GM12878 (cell line): ENCODE measurements at regions not wholly inside any gene's neighbourhood (a gene's known extent, or its start where the extent isn't known, plus 50 kb on each side); places are given as distances from the start of the nearest gene placed in this dataset.

Experiments
- ATAC-seq: fragments of 200-7000 bp; cut with Tn5 transposase; 3 replicates; pipeline ENCODE4 v1.9.1; 2020; ENCODE audit warnings: mild to moderate bottlenecking, moderate library complexity
- BruUV-seq: library from RNA; stranded (reverse); fragments of 400-500 nt; replicated peaks from 2 replicates; lab custom pipeline; 2021; lab: Mats Ljungman, UMichigan
- CTCF ChIA-PET: fragments of 300-600 bp; sonication (Branson Sonifier 250); formaldehyde crosslinking; extraction: SDS; loops from one replicate; lab custom pipeline; 2021; ENCODE audit warnings: inconsistent platforms; lab: Yijun Ruan, JAX
- POLR2A ChIA-PET: fragments of 350-600 bp; formaldehyde crosslinking; extraction: SDS; loops from one replicate; lab custom pipeline; 2021; ENCODE audit warnings: inconsistent platforms; lab: Charles Lee
- RAD21 ChIA-PET: fragments of 300-600 bp; sonication (Branson Sonifier 250); formaldehyde crosslinking; loops from one replicate; lab custom pipeline; 2023; ENCODE audit warnings: antibody characterized with exemption; ENCODE audit not compliant: unreplicated experiment; lab: Charles Lee
- SMC1A ChIA-PET: fragments of 300-600 bp; sonication (Branson Sonifier 250); formaldehyde crosslinking; loops from one replicate; lab custom pipeline; 2023; ENCODE audit not compliant: unreplicated experiment, uncharacterized antibody; lab: Charles Lee
- DNase-seq: peaks from one replicate; pipeline ENCODE4 v3.0.0-alpha.2; 2011; ENCODE audit warnings: low read depth, low spot score
- FAIRE-seq: peaks from 3 replicates; lab custom pipeline; 2011; peaks lifted over from hg19 to GRCh38; lab: Jason Lieb, UNC
- H2AFZ ChIP-seq: 2 replicates; pipeline ENCODE4 v1.6.0; 2011; ENCODE audit warnings: low read depth, low read length, control low read depth; ENCODE audit not compliant: control insufficient read depth
- H3K27ac ChIP-seq: 2 replicates; pipeline ENCODE4 v1.5.1; 2011; ENCODE audit warnings: control low read depth; ENCODE audit not compliant: control insufficient read depth, insufficient read depth
- H3K27me3 ChIP-seq, 2 experiments: replicated peaks in 1 of 2; 2 replicates each; pipeline versions ENCODE4 v1.6.0 to v1.6.1; 2011; ENCODE audit warnings: low read length in 1 of 2; ENCODE audit not compliant: control insufficient read depth in 2 of 2, insufficient read depth in 2 of 2
- H3K36me3 ChIP-seq, 2 experiments: 2 replicates each; pipeline ENCODE4 v1.5.1; 2011; ENCODE audit warnings: low read length in 1 of 2; ENCODE audit not compliant: control insufficient read depth in 2 of 2, insufficient read depth in 2 of 2
- H3K4me1 ChIP-seq: 2 replicates; pipeline ENCODE4 v1.6.1; 2011; ENCODE audit warnings: mild to moderate bottlenecking, low read length, moderate library complexity, mixed read lengths; ENCODE audit not compliant: control insufficient read depth, insufficient read depth
- H3K4me2 ChIP-seq: 2 replicates; pipeline ENCODE4 v1.6.0; 2011; ENCODE audit warnings: control low read depth; ENCODE audit not compliant: control insufficient read depth, insufficient read depth
- H3K4me3 ChIP-seq: fragments of 200-600 bp; sonication (generic); 2 replicates; pipeline ENCODE4 v1.5.1; 2016
- H3K79me2 ChIP-seq: 2 replicates; pipeline ENCODE4 v1.6.0; 2011; ENCODE audit warnings: low read length; ENCODE audit not compliant: control insufficient read depth, insufficient read depth
- H3K9ac ChIP-seq: 2 replicates; pipeline ENCODE4 v1.8.0; 2011; ENCODE audit warnings: low read length, control low read depth, mixed read lengths; ENCODE audit not compliant: control insufficient read depth, insufficient read depth
- H3K9me3 ChIP-seq: replicated peaks from 3 replicates; pipeline ENCODE4 v1.5.1; 2011; ENCODE audit warnings: mild to moderate bottlenecking, low read length; ENCODE audit not compliant: control insufficient read depth, insufficient read depth
- H4K20me1 ChIP-seq: 2 replicates; pipeline ENCODE4 v1.6.0; 2011; ENCODE audit not compliant: control insufficient read depth, insufficient read depth
- BACH1 ChIP-seq: fragments of 450-650 bp; IDR thresholded peaks from 2 replicates; pipeline ENCODE4 v1.6.1; 2017; ENCODE audit warnings: mild to moderate bottlenecking, borderline replicate concordance
- CEBPB ChIP-seq, 2 experiments: fragments of 150-350 bp in 1 of 2; IDR thresholded peaks; 2 replicates each; pipeline ENCODE4 v1.6.1; 2012 to 2014; ENCODE audit warnings: low read depth in 2 of 2, low read length in 2 of 2, borderline replicate concordance in 1 of 2, inconsistent platforms in 1 of 2
- CHD1 ChIP-seq: IDR thresholded peaks from 2 replicates; pipeline ENCODE4 v1.6.1; 2012; ENCODE audit warnings: low read depth, low read length, improper control_type of control experiment
- IKZF1 ChIP-seq: fragments of 450-650 bp; conservative IDR thresholded peaks from 2 replicates; pipeline ENCODE4 v1.6.1; 2017; ENCODE audit warnings: antibody characterized with exemption, mild to moderate bottlenecking
- JUND ChIP-seq: IDR thresholded peaks from 2 replicates; pipeline ENCODE4 v1.6.1; 2012; ENCODE audit warnings: low read depth, mild to moderate bottlenecking, low read length, improper control_type of control experiment, moderate library complexity
- MXI1 ChIP-seq: fragments of 150-350 bp; IDR thresholded peaks from 2 replicates; pipeline ENCODE4 v1.6.1; 2011; ENCODE audit warnings: low read depth, mild to moderate bottlenecking, inconsistent platforms, low read length, improper control_type of control experiment
- POLR2AphosphoS5 ChIP-seq: IDR thresholded peaks from 2 replicates; pipeline ENCODE4 v1.6.1; 2011; ENCODE audit warnings: mild to moderate bottlenecking, low read length, inconsistent platforms
- RB1 ChIP-seq: fragments of 450-650 bp; formaldehyde crosslinking; IDR thresholded peaks from 2 replicates; pipeline ENCODE4 v1.6.1; 2017; ENCODE audit warnings: mild to moderate bottlenecking, borderline replicate concordance
- RELB ChIP-seq: fragments of 450-650 bp; IDR thresholded peaks from 2 replicates; pipeline ENCODE4 v1.6.1; 2017; ENCODE audit warnings: low read depth, mild to moderate bottlenecking, moderate library complexity
- STAT1 ChIP-seq: fragments of 450-650 bp; conservative IDR thresholded peaks from 2 replicates; pipeline ENCODE4 v1.6.1; 2014; ENCODE audit warnings: antibody characterized with exemption, mild to moderate bottlenecking
- TCF3 ChIP-seq: IDR thresholded peaks from 2 replicates; pipeline ENCODE4 v1.6.1; 2012; ENCODE audit warnings: low read depth, mild to moderate bottlenecking, low read length, borderline replicate concordance; ENCODE audit not compliant: insufficient read depth
- TCF7 ChIP-seq: IDR thresholded peaks from 2 replicates; pipeline ENCODE4 v1.6.1; 2014; ENCODE audit warnings: antibody characterized with exemption, borderline replicate concordance
- WGBS: methylation state at CpG from one replicate; pipeline ENCODE4 v1.1.6; 2016; ENCODE audit warnings: low lambda C conversion rate; ENCODE audit not compliant: insufficient replicate concordance, insufficient coverage; ENCODE audit errors: missing lambda C conversion rate; 5-methylcytosine and 5-hydroxymethylcytosine counted together
- in situ Hi-C: fragments of 300-500 bp; cut with MboI; formaldehyde crosslinking; loops from 9 replicates; pipeline ENCODE4 v1.14.3; 2018; ENCODE audit warnings: mixed read lengths
- intact Hi-C: fragments of 100-400 bp; cut with micrococcal nuclease; formaldehyde crosslinking; loops from one replicate; pipeline ENCODE4 v1.14.2; 2022; ENCODE audit not compliant: unreplicated experiment
- TF ChIP-seq, protein P1 (sequence below): IDR thresholded peaks from 2 replicates; pipeline ENCODE4 v1.6.1; 2012; ENCODE audit warnings: improper control_type of control experiment, low read depth, low read length; ENCODE audit not compliant: insufficient replicate concordance
- TF ChIP-seq, protein P2 (sequence below): fragments of 450-650 bp; IDR thresholded peaks from 2 replicates; pipeline ENCODE4 v1.6.1; 2016; ENCODE audit warnings: mild to moderate bottlenecking
- TF ChIP-seq, protein P3 (sequence below): IDR thresholded peaks from 2 replicates; pipeline ENCODE4 v1.6.1; 2012; ENCODE audit warnings: low read depth, low read length, improper control_type of control experiment

DNA sequence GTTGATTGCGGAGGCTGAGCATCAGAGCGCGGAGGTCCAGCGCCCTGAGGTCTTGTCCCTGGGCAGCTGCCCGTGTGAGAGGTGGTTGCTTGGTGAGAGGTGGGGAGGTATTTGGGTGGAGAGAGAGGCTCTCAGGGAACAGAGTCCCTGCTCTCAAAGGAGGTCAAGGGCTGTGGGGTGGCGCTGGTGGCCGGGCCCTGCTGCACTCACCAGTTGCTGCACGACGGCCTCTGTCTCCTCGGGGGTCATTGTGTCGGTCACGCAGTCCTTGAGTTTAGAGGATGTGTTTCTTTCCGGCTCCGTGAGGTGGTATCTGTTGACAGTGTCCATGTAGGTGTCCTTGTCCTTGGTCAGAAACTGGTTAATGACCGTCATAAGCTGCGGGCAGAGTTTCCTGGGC, 95.5 kb downstream of the WTIP start:
- no peak for DNase-seq
- H3K9ac ChIP-seq, result no peak overlapping the region
- no peaks in the 10 kb centered on the region for H3K4me1 ChIP-seq
- no peak overlapping the region for H3K4me3 ChIP-seq
- intact Hi-C loops, result no loop called here
- H3K27ac ChIP-seq, result no peak overlapping the region
- WGBS, result 55% methylated on average over 11 of the region's 16 CpGs
- ChIA-PET RAD21 (no interaction called here), POLR2A (no interaction called here), SMC1A (no interaction called here), CTCF (no interaction called here)
- BruUV-seq, result no TSS peak
- no peak for TF ChIP-seq RELB
- TF ChIP-seq, protein P1, sequence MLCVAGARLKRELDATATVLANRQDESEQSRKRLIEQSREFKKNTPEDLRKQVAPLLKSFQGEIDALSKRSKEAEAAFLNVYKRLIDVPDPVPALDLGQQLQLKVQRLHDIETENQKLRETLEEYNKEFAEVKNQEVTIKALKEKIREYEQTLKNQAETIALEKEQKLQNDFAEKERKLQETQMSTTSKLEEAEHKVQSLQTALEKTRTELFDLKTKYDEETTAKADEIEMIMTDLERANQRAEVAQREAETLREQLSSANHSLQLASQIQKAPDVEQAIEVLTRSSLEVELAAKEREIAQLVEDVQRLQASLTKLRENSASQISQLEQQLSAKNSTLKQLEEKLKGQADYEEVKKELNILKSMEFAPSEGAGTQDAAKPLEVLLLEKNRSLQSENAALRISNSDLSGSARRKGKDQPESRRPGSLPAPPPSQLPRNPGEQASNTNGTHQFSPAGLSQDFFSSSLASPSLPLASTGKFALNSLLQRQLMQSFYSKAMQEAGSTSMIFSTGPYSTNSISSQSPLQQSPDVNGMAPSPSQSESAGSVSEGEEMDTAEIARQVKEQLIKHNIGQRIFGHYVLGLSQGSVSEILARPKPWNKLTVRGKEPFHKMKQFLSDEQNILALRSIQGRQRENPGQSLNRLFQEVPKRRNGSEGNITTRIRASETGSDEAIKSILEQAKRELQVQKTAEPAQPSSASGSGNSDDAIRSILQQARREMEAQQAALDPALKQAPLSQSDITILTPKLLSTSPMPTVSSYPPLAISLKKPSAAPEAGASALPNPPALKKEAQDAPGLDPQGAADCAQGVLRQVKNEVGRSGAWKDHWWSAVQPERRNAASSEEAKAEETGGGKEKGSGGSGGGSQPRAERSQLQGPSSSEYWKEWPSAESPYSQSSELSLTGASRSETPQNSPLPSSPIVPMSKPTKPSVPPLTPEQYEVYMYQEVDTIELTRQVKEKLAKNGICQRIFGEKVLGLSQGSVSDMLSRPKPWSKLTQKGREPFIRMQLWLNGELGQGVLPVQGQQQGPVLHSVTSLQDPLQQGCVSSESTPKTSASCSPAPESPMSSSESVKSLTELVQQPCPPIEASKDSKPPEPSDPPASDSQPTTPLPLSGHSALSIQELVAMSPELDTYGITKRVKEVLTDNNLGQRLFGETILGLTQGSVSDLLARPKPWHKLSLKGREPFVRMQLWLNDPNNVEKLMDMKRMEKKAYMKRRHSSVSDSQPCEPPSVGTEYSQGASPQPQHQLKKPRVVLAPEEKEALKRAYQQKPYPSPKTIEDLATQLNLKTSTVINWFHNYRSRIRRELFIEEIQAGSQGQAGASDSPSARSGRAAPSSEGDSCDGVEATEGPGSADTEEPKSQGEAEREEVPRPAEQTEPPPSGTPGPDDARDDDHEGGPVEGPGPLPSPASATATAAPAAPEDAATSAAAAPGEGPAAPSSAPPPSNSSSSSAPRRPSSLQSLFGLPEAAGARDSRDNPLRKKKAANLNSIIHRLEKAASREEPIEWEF, result no peak
- TF ChIP-seq MXI1, result no peak
- TF ChIP-seq BACH1, result no peak
- TF ChIP-seq RB1, result no peak
- TF ChIP-seq, protein P2, sequence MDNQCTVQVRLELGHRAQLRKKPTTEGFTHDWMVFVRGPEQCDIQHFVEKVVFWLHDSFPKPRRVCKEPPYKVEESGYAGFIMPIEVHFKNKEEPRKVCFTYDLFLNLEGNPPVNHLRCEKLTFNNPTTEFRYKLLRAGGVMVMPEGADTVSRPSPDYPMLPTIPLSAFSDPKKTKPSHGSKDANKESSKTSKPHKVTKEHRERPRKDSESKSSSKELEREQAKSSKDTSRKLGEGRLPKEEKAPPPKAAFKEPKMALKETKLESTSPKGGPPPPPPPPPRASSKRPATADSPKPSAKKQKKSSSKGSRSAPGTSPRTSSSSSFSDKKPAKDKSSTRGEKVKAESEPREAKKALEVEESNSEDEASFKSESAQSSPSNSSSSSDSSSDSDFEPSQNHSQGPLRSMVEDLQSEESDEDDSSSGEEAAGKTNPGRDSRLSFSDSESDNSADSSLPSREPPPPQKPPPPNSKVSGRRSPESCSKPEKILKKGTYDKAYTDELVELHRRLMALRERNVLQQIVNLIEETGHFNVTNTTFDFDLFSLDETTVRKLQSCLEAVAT, result no peak
- TF ChIP-seq, protein P3, sequence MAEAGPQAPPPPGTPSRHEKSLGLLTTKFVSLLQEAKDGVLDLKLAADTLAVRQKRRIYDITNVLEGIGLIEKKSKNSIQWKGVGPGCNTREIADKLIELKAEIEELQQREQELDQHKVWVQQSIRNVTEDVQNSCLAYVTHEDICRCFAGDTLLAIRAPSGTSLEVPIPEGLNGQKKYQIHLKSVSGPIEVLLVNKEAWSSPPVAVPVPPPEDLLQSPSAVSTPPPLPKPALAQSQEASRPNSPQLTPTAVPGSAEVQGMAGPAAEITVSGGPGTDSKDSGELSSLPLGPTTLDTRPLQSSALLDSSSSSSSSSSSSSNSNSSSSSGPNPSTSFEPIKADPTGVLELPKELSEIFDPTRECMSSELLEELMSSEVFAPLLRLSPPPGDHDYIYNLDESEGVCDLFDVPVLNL, result no peak
- no peak for TF ChIP-seq IKZF1
- no peak for TF ChIP-seq JUND
- no peak for TF ChIP-seq POLR2AphosphoS5
- TF ChIP-seq TCF7, result no peak
- no peak for TF ChIP-seq CEBPB (IDR thresholded peaks at IDR 0.05; ENCODE audit: borderline replicate concordance in 1 of 2, low read depth in 2 of 2, low read length in 2 of 2)
- no peak for TF ChIP-seq STAT1
- TF ChIP-seq TCF3, result no peak
- no peak for TF ChIP-seq CHD1
- H3K4me2 ChIP-seq, result no peak overlapping the region
- no peak overlapping the region for H2AFZ ChIP-seq
- no peak for FAIRE-seq
- ATAC-seq, result no peak
- no peaks in the 10 kb centered on the region for H3K36me3 ChIP-seq
- H3K27me3 ChIP-seq, result no peaks in the 10 kb centered on the region
- in situ Hi-C loops, result no loop called here
- no peaks in the 10 kb centered on the region; the same call in 2 of the 3 replicates for H3K9me3 ChIP-seq
- no peaks in the 10 kb centered on the region for H4K20me1 ChIP-seq
- H3K79me2 ChIP-seq, result no peaks in the 10 kb centered on the region
